SK-N-SH treated with all-trans-retinoic acid at 6 μM for 48 hours (cell line): ENCODE measurements at regions not wholly inside any gene's neighbourhood (a gene's known extent, or its start where the extent isn't known, plus 50 kb on each side); places are given as distances from the start of the nearest gene placed in this dataset.

Experiments used
- ATAC-seq: fragments of 200-7000 bp; cut with Tn5 transposase; 3 replicates; pipeline ENCODE4 v1.9.1; 2020; ENCODE audit warnings: mild to moderate bottlenecking, moderate library complexity
- ARNTL ChIP-seq: fragments of 450-650 bp; formaldehyde crosslinking; IDR thresholded peaks from 2 replicates; pipeline ENCODE4 v1.5.0; 2020; ENCODE audit warnings: low read depth, mild to moderate bottlenecking, moderate library complexity, borderline replicate concordance
- BACH2 ChIP-seq: fragments of 250-450 bp; sonication (Bioruptor Pico); IDR thresholded peaks from 2 replicates; pipeline ENCODE4 v1.9.0; 2021; ENCODE audit warnings: mild to moderate bottlenecking, borderline replicate concordance
- CSDC2 ChIP-seq: fragments of 250-450 bp; sonication (Bioruptor Pico); IDR thresholded peaks from 2 replicates; pipeline ENCODE4 v1.5.0; 2020; ENCODE audit warnings: mild to moderate bottlenecking, moderate library complexity
- ESRRG ChIP-seq: fragments of 250-450 bp; sonication (Bioruptor Pico); IDR thresholded peaks from 2 replicates; pipeline ENCODE4 v1.6.1; 2021; ENCODE audit warnings: mild to moderate bottlenecking
- GLIS3 ChIP-seq: fragments of 250-450 bp; sonication (Bioruptor Pico); IDR thresholded peaks from 2 replicates; pipeline ENCODE4 v1.5.0; 2020; ENCODE audit warnings: mild to moderate bottlenecking, moderate library complexity
- ISL1 ChIP-seq: fragments of 250-450 bp; sonication (Bioruptor Pico); IDR thresholded peaks from 2 replicates; pipeline ENCODE4 v2.1.2; 2022; ENCODE audit warnings: mild to moderate bottlenecking, moderate library complexity
- OSR1 ChIP-seq: fragments of 250-450 bp; sonication (Bioruptor Pico); IDR thresholded peaks from 2 replicates; pipeline ENCODE4 v1.8.0; 2022; ENCODE audit warnings: moderate library complexity, mild to moderate bottlenecking, inconsistent platforms
- PPARA ChIP-seq: fragments of 250-450 bp; sonication (Bioruptor Pico); IDR thresholded peaks from 2 replicates; pipeline ENCODE4 v1.5.0; 2020; ENCODE audit warnings: mild to moderate bottlenecking, borderline replicate concordance
- RARB ChIP-seq: fragments of 250-450 bp; sonication (Bioruptor Pico); IDR thresholded peaks from 2 replicates; pipeline ENCODE4 v1.8.0; 2021; ENCODE audit warnings: mild to moderate bottlenecking, moderate library complexity
- SNAI2 ChIP-seq: fragments of 250-450 bp; sonication (Bioruptor Pico); IDR thresholded peaks from 2 replicates; pipeline ENCODE4 v1.5.0; 2020; ENCODE audit warnings: mild to moderate bottlenecking, moderate library complexity
- TCF4 ChIP-seq: fragments of 250-450 bp; sonication (Bioruptor Pico); IDR thresholded peaks from 2 replicates; pipeline ENCODE4 v1.8.0; 2021; ENCODE audit warnings: mild to moderate bottlenecking, moderate library complexity, borderline replicate concordance
- TOX ChIP-seq: fragments of 250-450 bp; sonication (Bioruptor Pico); IDR thresholded peaks from 2 replicates; pipeline ENCODE4 v1.8.0; 2021; ENCODE audit warnings: mild to moderate bottlenecking, moderate library complexity, borderline replicate concordance
- ZC3H10 ChIP-seq: fragments of 250-450 bp; sonication (Bioruptor Pico); IDR thresholded peaks from 2 replicates; pipeline ENCODE4 v1.5.1; 2021; ENCODE audit warnings: mild to moderate bottlenecking, moderate library complexity
- ZFP3 ChIP-seq: fragments of 250-450 bp; sonication (Bioruptor Pico); IDR thresholded peaks from 2 replicates; pipeline ENCODE4 v1.5.0; 2020; ENCODE audit warnings: mild to moderate bottlenecking, moderate library complexity
- ZFP30 ChIP-seq: fragments of 450-650 bp; formaldehyde crosslinking; IDR thresholded peaks from 2 replicates; pipeline ENCODE4 v1.5.0; 2022; ENCODE audit warnings: mild to moderate bottlenecking, moderate library complexity
- ZNF565 ChIP-seq: fragments of 450-650 bp; formaldehyde crosslinking; conservative IDR thresholded peaks from 2 replicates; pipeline ENCODE4 v1.5.0; 2020; ENCODE audit warnings: low read depth, mild to moderate bottlenecking, moderate library complexity
- ZNF70 ChIP-seq: fragments of 450-650 bp; formaldehyde crosslinking; IDR thresholded peaks from 2 replicates; pipeline ENCODE4 v1.5.0; 2020; ENCODE audit warnings: mild to moderate bottlenecking, moderate library complexity
- ZNF8 ChIP-seq: fragments of 450-650 bp; formaldehyde crosslinking; IDR thresholded peaks from 2 replicates; pipeline ENCODE4 v1.5.0; 2020; ENCODE audit warnings: mild to moderate bottlenecking, moderate library complexity
- TF ChIP-seq, protein P1 (sequence below): fragments of 250-450 bp; sonication (Bioruptor Pico); IDR thresholded peaks from 2 replicates; pipeline ENCODE4 v1.5.1; 2021; ENCODE audit warnings: mild to moderate bottlenecking, moderate library complexity
- TF ChIP-seq, protein P2 (sequence below): fragments of 250-450 bp; sonication (Bioruptor Pico); IDR thresholded peaks from 2 replicates; pipeline ENCODE4 v1.5.0; 2020; ENCODE audit warnings: mild to moderate bottlenecking, moderate library complexity
- TF ChIP-seq, protein P3 (sequence below): fragments of 250-450 bp; sonication (Bioruptor Pico); IDR thresholded peaks from 2 replicates; pipeline ENCODE4 v1.8.0; 2021; ENCODE audit warnings: low read depth, mild to moderate bottlenecking, moderate library complexity, borderline replicate concordance
- TF ChIP-seq, protein P4 (sequence below): fragments of 250-450 bp; sonication (Bioruptor Pico); IDR thresholded peaks from 2 replicates; pipeline ENCODE4 v1.5.1; 2020; ENCODE audit warnings: low read depth, mild to moderate bottlenecking, moderate library complexity

DNA sequence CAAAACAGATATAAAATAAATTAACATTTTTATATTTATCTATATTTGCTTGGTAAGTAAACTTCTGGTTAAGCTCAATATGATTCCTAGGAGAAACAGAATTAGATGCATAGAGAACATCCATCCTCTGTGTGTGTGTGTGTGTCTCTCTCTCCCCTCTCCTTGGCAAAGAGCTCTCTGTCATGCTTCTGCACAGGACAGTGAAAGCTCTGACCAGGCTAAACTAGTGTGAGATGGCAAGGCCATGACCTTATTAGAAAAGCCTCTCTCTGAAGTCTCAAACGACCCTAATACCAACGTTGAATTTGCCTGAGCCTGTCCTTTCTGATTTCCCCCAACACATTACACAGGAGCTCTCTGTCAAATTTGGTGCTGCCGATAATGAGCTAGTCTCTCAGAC lies 746.0 kb downstream of the VGLL3 start:
- no peak for ATAC-seq
- no peak for TF ChIP-seq RARB
- TF ChIP-seq, protein P1, sequence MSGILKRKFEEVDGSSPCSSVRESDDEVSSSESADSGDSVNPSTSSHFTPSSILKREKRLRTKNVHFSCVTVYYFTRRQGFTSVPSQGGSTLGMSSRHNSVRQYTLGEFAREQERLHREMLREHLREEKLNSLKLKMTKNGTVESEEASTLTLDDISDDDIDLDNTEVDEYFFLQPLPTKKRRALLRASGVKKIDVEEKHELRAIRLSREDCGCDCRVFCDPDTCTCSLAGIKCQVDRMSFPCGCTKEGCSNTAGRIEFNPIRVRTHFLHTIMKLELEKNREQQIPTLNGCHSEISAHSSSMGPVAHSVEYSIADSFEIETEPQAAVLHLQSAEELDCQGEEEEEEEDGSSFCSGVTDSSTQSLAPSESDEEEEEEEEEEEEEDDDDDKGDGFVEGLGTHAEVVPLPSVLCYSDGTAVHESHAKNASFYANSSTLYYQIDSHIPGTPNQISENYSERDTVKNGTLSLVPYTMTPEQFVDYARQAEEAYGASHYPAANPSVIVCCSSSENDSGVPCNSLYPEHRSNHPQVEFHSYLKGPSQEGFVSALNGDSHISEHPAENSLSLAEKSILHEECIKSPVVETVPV (CRISPR knock-in tag) = no peak
- TF ChIP-seq ZFP30 (CRISPR knock-in tag) = no peak
- TF ChIP-seq, protein P2, sequence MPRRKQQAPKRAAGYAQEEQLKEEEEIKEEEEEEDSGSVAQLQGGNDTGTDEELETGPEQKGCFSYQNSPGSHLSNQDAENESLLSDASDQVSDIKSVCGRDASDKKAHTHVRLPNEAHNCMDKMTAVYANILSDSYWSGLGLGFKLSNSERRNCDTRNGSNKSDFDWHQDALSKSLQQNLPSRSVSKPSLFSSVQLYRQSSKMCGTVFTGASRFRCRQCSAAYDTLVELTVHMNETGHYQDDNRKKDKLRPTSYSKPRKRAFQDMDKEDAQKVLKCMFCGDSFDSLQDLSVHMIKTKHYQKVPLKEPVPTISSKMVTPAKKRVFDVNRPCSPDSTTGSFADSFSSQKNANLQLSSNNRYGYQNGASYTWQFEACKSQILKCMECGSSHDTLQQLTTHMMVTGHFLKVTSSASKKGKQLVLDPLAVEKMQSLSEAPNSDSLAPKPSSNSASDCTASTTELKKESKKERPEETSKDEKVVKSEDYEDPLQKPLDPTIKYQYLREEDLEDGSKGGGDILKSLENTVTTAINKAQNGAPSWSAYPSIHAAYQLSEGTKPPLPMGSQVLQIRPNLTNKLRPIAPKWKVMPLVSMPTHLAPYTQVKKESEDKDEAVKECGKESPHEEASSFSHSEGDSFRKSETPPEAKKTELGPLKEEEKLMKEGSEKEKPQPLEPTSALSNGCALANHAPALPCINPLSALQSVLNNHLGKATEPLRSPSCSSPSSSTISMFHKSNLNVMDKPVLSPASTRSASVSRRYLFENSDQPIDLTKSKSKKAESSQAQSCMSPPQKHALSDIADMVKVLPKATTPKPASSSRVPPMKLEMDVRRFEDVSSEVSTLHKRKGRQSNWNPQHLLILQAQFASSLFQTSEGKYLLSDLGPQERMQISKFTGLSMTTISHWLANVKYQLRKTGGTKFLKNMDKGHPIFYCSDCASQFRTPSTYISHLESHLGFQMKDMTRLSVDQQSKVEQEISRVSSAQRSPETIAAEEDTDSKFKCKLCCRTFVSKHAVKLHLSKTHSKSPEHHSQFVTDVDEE (CRISPR knock-in tag) = no peak
- TF ChIP-seq CSDC2 (CRISPR knock-in tag) = no peak
- no peak for TF ChIP-seq ZFP3 (CRISPR knock-in tag)
- TF ChIP-seq BACH2 (CRISPR knock-in tag) = no peak
- TF ChIP-seq ZNF70 (CRISPR knock-in tag) = no peak

DNA sequence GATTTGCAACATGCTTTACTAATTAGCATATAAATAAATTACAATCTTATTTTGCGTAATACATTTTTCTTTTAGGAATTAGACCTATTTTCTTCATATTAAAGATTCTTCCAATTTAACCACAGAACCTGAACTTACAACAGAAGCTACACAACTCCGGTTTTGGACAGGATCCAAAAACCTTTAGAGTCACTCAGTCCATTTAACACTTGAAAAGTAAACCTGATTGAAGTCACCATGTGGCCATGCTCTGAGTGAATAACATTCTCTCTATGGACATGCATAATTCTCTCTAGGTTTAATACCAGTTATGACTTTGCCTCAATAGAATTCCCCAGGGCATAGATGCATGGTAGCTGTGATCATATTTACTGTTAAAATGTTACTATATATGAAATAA lies 751.0 kb downstream of the VGLL3 start:
- ATAC-seq = no peak
- TF ChIP-seq RARB (no peak), ZFP30 (CRISPR knock-in tag) (no peak), TOX (CRISPR knock-in tag) (no peak), ISL1 (no peak), ZFP3 (CRISPR knock-in tag) (no peak), ZNF8 (CRISPR knock-in tag) (no peak), OSR1 (CRISPR knock-in tag) (no peak), SNAI2 (no peak), ZNF70 (CRISPR knock-in tag) (no peak), GLIS3 (CRISPR knock-in tag) (no peak), ZC3H10 (no peak), CSDC2 (CRISPR knock-in tag) (no peak)
- TF ChIP-seq, protein P3, sequence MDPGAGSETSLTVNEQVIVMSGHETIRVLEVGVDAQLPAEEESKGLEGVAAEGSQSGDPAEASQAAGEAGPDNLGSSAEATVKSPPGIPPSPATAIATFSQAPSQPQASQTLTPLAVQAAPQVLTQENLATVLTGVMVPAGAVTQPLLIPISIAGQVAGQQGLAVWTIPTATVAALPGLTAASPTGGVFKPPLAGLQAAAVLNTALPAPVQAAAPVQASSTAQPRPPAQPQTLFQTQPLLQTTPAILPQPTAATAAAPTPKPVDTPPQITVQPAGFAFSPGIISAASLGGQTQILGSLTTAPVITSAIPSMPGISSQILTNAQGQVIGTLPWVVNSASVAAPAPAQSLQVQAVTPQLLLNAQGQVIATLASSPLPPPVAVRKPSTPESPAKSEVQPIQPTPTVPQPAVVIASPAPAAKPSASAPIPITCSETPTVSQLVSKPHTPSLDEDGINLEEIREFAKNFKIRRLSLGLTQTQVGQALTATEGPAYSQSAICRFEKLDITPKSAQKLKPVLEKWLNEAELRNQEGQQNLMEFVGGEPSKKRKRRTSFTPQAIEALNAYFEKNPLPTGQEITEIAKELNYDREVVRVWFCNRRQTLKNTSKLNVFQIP (CRISPR knock-in tag) = no peak
- TF ChIP-seq, protein P4, sequence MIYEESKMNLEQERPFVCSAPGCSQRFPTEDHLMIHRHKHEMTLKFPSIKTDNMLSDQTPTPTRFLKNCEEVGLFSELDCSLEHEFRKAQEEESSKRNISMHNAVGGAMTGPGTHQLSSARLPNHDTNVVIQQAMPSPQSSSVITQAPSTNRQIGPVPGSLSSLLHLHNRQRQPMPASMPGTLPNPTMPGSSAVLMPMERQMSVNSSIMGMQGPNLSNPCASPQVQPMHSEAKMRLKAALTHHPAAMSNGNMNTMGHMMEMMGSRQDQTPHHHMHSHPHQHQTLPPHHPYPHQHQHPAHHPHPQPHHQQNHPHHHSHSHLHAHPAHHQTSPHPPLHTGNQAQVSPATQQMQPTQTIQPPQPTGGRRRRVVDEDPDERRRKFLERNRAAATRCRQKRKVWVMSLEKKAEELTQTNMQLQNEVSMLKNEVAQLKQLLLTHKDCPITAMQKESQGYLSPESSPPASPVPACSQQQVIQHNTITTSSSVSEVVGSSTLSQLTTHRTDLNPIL (CRISPR knock-in tag) = no peak
- TF ChIP-seq, protein P1 (CRISPR knock-in tag) = no peak

DNA sequence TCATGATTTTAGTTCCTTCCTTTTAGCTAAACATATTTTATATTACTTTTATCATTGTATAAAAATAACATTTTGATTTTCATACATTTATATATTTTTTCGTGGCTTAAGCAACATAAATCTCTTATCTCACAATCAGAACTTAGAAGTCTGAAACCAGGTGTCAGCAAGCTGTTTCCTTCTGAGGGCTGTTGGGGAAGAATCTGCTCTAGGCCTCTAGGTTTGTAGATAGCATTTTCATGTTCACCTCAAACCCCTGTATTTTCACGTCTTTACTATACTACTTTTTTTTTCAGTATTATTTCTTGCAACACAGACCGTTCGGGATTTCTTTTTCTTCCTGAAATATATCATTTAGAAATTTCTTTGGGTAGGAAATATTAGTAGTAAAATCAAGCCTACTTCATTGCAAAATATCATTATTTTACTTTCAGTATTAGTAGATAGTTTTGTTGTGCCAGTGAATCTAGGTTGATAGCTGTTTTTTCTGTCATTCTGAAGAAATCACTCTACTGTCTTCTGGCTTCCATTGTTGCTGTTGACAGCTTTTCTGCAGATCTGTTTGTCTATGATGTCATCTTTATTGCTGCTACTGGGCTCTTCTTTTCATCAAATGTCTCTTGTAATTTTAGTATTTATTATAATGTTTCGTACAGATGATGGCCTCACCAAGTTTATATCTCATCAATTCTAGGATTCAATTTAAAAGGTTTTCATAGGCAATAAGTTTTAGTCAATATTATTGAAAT lies 756.3 kb downstream of the VGLL3 start:
- TF ChIP-seq ZFP3 (CRISPR knock-in tag) = no peak
- TF ChIP-seq ZNF565 (CRISPR knock-in tag) = no peak
- TF ChIP-seq SNAI2 = no peak
- TF ChIP-seq TCF4 = no peak
- TF ChIP-seq GLIS3 (CRISPR knock-in tag) = no peak
- no peak for TF ChIP-seq PPARA (CRISPR knock-in tag)
- TF ChIP-seq, protein P4 (CRISPR knock-in tag) = no peak
- TF ChIP-seq ESRRG (CRISPR knock-in tag) = no peak
- no peak for TF ChIP-seq ARNTL (CRISPR knock-in tag)
- no peak for ATAC-seq
